CD4-positive, alpha-beta memory T cell (primary cell): ENCODE measurements at regions not wholly inside any gene's neighbourhood (a gene's known extent, or its start where the extent isn't known, plus 50 kb on each side); places are given as distances from the start of the nearest gene placed in this dataset.

ENCODE experiments used
- CTCF ChIA-PET: fragments of 350-600 bp; sonication (Branson Sonifier 250); formaldehyde crosslinking; loops from one replicate; lab custom pipeline; 2021; ENCODE audit warnings: inconsistent platforms; ENCODE audit not compliant: partially characterized antibody; lab: Charles Lee
- POLR2A ChIA-PET: fragments of 350-600 bp; sonication (Branson Sonifier 250); formaldehyde crosslinking; loops from one replicate; lab custom pipeline; 2021; ENCODE audit not compliant: partially characterized antibody; lab: Charles Lee
- DNase-seq, 5 donors: peaks; one replicate each; pipeline versions ENCODE4 v3.0.0 to v3.0.0-alpha.2; 2020 to 2022; ENCODE audit warnings: mixed read lengths in 1 of 5
- H3K27ac ChIP-seq: one replicate; pipeline ENCODE4 v1.7.0; 2013; ENCODE audit warnings: low read depth, low read length
- H3K27me3 ChIP-seq: 2 replicates; pipeline ENCODE4 v1.7.0; 2013; ENCODE audit warnings: mild to moderate bottlenecking, low read length, moderate library complexity; ENCODE audit not compliant: insufficient read depth
- H3K36me3 ChIP-seq: 2 replicates; pipeline ENCODE4 v1.7.0; 2013; ENCODE audit warnings: mild to moderate bottlenecking, low read length, moderate library complexity; ENCODE audit not compliant: insufficient read depth
- H3K4me1 ChIP-seq: 2 replicates; pipeline ENCODE4 v1.7.0; 2013; ENCODE audit warnings: mild to moderate bottlenecking, low read length, moderate library complexity; ENCODE audit not compliant: insufficient read depth
- H3K4me3 ChIP-seq, 2 donors: one replicate each; pipeline ENCODE4 v1.7.0; 2013; ENCODE audit warnings: low read length in 2 of 2, mild to moderate bottlenecking in 1 of 2
- H3K9me3 ChIP-seq, 2 donors: one replicate each; pipeline ENCODE4 v1.7.0; 2013; ENCODE audit warnings: low read length in 2 of 2, control low read depth in 1 of 2; ENCODE audit not compliant: control insufficient read depth in 1 of 2
- H3K27ac Mint-ChIP-seq, 7 donors: one replicate each; pipeline ENCODE4 v1.8.0; 2020 to 2021; ENCODE audit warnings: mixed read lengths in 7 of 7, mild to moderate bottlenecking in 6 of 7, inconsistent platforms in 3 of 7, moderate library complexity in 3 of 7
- H3K27me3 Mint-ChIP-seq, 2 donors: one replicate each; pipeline ENCODE4 v1.8.0; 2020 to 2021; ENCODE audit warnings: mixed read lengths in 2 of 2
- H3K36me3 Mint-ChIP-seq, 2 donors: one replicate each; pipeline ENCODE4 v1.8.0; 2020 to 2021; ENCODE audit warnings: mixed read lengths in 2 of 2, inconsistent platforms in 1 of 2, mild to moderate bottlenecking in 1 of 2
- H3K4me1 Mint-ChIP-seq, 4 donors: one replicate each; pipeline ENCODE4 v1.8.0; 2020 to 2021; ENCODE audit warnings: mixed read lengths in 4 of 4, mild to moderate bottlenecking in 1 of 4
- H3K4me3 Mint-ChIP-seq, 8 donors: one replicate each; pipeline ENCODE4 v1.8.0; 2020 to 2021; ENCODE audit warnings: mixed read lengths in 8 of 8, mild to moderate bottlenecking in 7 of 8, moderate library complexity in 6 of 8, inconsistent platforms in 3 of 8
- H3K9me3 Mint-ChIP-seq, 8 donors: one replicate each; pipeline ENCODE4 v1.8.0; 2020 to 2021; ENCODE audit warnings: mixed read lengths in 8 of 8, mild to moderate bottlenecking in 5 of 8, inconsistent platforms in 3 of 8, moderate library complexity in 1 of 8
- intact Hi-C: fragments of 100-400 bp; cut with micrococcal nuclease; formaldehyde crosslinking; loops from one replicate; pipeline ENCODE4 v1.15.1; 2023

DNA sequence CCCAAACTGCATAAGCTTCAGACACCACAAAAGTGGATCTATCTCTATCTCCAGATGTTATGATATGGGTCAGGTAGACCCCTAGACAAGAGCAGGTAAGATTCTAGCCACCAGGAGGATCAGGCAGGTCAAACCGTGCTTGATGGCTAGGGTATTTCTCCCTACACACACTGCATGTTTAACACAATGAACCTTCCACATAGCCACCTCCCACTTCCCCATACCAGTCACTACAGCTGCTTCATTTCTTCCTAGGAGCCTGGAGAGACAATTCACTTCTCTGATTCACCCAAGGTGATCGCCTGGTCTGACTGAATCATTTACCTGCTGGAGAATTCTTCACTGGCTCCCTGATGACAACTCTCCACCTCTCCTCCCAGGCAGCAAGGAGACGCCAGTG, 66.0 kb upstream of the MYCN start:
- Histone ChIP-seq H3K36me3 (no peaks in the 10 kb centered on the region), H3K9me3 (no peaks in the 10 kb centered on the region), H3K27ac (no peak overlapping the region), H3K27me3 (no peaks in the 10 kb centered on the region), H3K4me1 (no peaks in the 10 kb centered on the region), H3K4me3 (no peak overlapping the region)
- Mint-ChIP-seq H3K36me3 (no peaks in the 10 kb centered on the region), H3K27ac (no peak overlapping the region), H3K27me3 (peaks cover 0 to 6% of the 10 kb centered on the region in 2 donors), H3K9me3 (peaks cover 0 to 21% (median 6%) of the 10 kb centered on the region in 8 donors), H3K4me3 (no peak overlapping the region), H3K4me1 (no peaks in the 10 kb centered on the region)
- intact Hi-C loops, result no loop called here
- no peak for DNase-seq
- ChIA-PET POLR2A (no interaction called here), CTCF (no interaction called here)

DNA sequence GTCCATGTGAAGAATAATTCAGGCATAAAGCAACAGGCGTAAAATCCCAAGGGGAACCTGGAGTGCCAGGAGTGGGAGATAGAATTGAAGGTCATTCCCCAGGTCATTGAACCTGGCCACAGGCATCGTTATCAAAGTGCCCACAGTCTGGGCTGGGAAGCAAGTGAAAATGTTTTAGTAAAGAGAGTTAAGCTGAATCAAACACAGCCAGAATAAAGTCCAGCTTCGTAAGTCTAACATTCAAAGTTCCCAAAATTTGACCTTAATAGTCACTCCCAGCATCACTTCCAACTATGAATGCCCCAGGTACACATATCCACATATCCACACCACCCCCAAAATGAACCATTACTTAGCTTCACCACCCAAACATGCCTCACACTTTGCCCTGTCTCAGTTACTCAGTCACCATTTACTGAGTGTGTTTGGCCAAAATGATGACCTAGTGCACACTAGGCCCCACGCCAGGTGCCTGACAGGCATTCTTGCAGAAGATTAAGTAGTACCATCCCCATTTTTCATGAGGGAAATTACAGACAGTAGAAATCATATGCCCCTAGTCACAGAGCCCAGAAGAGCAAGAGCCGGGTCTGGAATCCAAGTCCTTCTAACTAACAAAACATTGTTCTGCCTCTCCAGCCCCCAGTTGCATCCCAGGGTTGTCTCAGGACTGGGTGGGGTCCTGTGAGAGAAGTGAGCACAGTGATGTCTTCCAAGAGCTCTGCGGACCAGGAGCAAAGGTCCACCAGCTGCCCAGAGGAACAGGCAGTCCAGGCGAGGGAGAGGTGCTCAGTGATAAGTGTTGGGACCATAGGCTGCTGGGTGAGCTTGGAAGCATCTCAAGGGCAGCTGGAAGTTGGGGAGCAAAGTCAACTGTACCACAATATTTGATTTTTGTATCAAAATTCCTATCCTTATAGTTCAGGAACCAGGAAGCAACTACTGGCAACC, 65.2 kb upstream of the MYCN start:
- no peaks in the 10 kb centered on the region for H3K36me3 ChIP-seq
- H3K27ac ChIP-seq, result no peak overlapping the region
- H3K27me3 Mint-ChIP-seq, result peaks cover 0 to 6% of the 10 kb centered on the region in 2 donors
- no peak for DNase-seq
- ChIA-PET CTCF (no interaction called here), POLR2A (no interaction called here)
- no peaks in the 10 kb centered on the region for H3K27me3 ChIP-seq
- H3K27ac Mint-ChIP-seq, result peak overlapping the region in 1 of 7 donors; percentile 6
- intact Hi-C loops, result no loop called here
- H3K4me3 ChIP-seq, result no peak overlapping the region
- H3K36me3 Mint-ChIP-seq, result no peaks in the 10 kb centered on the region
- no peak overlapping the region for H3K4me3 Mint-ChIP-seq
- H3K4me1 ChIP-seq, result no peaks in the 10 kb centered on the region
- H3K9me3 Mint-ChIP-seq, result peaks cover 0 to 15% (median 6%) of the 10 kb centered on the region in 8 donors
- no peaks in the 10 kb centered on the region for H3K4me1 Mint-ChIP-seq
- H3K9me3 ChIP-seq, result no peaks in the 10 kb centered on the region

DNA sequence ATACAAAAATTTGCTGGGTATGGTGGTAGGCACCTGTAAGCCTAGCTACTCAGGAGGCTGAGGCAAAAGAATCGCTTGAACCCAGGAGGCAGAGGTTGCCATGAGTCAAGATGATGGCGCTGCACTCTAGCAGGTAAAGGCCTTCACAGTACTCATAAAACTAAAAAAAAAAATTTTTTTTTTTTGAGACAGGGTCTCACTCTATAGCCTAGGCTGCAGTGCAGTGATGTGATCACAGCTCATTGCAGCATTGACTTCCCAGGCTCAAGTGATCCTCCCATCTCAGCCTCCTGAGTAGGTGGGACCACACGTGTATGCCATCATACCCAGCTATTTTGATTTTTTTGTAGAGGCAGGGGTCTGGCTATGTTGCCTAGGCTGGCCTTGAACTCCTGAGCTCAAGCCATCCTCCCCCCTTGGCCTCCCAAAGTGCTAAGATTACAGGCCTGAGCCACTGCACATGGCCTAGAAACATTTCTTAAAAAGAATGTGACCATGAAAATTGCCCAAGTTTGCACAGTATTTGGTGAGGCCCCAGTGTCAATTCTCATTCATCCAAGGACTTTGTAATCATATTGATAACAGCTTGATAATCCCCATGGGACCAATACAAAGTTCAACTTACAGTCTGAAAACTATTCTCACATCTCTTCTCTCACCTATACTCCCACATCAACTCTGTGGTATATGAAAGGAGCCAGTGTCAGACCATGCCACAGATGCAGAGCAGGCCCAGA, 64.2 kb upstream of the MYCN start:
- intact Hi-C loops, result no loop called here
- Histone ChIP-seq H3K27me3 (no peaks in the 10 kb centered on the region), H3K9me3 (no peaks in the 10 kb centered on the region), H3K4me3 (no peak overlapping the region), H3K4me1 (no peaks in the 10 kb centered on the region), H3K27ac (no peak overlapping the region), H3K36me3 (no peaks in the 10 kb centered on the region)
- no peak overlapping the region for H3K4me3 Mint-ChIP-seq
- DNase-seq, result no peak
- H3K4me1 Mint-ChIP-seq, result no peaks in the 10 kb centered on the region
- no peaks in the 10 kb centered on the region for H3K36me3 Mint-ChIP-seq
- ChIA-PET POLR2A (no interaction called here), CTCF (no interaction called here)
- peaks cover 0 to 15% (median 6%) of the 10 kb centered on the region in 8 donors for H3K9me3 Mint-ChIP-seq
- peaks cover 0 to 6% of the 10 kb centered on the region in 2 donors for H3K27me3 Mint-ChIP-seq
- H3K27ac Mint-ChIP-seq, result no peak overlapping the region

DNA sequence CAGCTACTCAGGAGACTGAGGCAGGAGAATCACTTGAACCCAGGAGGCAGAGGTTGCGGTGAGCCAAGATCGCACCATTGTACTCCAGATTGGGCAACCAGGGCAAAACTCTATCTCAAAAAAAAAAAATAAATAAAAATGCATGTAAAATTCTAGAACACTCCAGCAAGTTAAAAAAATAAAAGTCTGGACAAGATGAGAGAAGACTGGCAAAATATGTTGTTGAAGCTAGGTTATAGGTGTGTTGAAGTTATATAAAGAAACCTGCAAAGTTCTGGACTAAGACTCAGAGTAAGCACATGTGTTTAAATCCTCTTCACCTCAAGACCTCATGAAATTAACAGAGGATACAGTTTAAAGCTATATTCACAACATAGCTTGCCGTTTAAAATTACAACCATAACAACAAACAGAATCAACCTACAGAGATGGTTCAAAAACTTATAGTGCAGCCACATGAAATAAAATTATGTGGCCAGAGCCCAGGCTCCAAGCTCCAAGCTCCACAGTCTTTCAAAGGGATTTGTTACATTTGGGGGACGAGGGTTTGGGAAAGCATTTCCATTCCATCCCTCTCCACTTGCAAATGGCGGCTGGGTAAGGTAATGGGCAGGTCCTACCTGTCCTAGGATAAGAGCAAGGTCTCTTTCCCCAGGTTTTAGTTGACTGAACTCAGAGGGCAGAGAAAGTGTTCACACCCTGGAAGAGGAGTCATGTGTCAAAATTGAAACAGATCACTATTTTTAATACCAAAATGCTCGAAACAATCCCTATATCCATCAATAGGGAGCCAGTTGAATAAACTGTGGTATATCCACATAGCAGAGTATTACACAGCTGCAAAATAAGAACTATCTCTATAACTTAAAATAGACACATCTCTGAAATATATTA, 59.9 kb upstream of the MYCN start:
- POLR2A ChIA-PET, result no interaction called here
- Mint-ChIP-seq H3K27ac (no peak overlapping the region), H3K4me3 (no peak overlapping the region), H3K27me3 (no peaks in the 10 kb centered on the region), H3K36me3 (no peaks in the 10 kb centered on the region), H3K4me1 (no peaks in the 10 kb centered on the region), H3K9me3 (peaks cover 0 to 8% (median 3%) of the 10 kb centered on the region in 8 donors)
- CTCF ChIA-PET, result interaction anchor here (1.1 kb wide), 1 partner anchor 11 kb away, joined by 4 read pairs; no protein-coding TSS in a partner anchor
- no peaks in the 10 kb centered on the region for H3K36me3 ChIP-seq
- no peak for DNase-seq
- no peaks in the 10 kb centered on the region for H3K9me3 ChIP-seq
- H3K4me1 ChIP-seq, result no peaks in the 10 kb centered on the region
- no peak overlapping the region for H3K27ac ChIP-seq
- no peaks in the 10 kb centered on the region for H3K27me3 ChIP-seq
- intact Hi-C loops, result no loop called here
- H3K4me3 ChIP-seq, result no peak overlapping the region

DNA sequence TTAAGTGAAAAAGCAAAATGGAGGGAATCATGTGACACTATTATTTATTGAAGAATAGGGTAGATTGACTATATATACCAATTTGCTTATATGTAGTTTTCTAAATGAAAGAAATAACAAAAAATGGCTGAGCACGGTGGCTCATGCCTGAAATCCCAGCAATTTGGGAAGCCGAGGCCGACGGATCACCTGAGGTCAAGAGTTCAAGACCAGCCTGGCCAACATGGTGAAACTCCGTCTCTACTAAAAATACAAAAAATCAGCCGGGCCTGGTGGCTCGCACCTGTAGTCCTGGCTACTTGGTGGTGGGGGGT, 59.3 kb upstream of the MYCN start:
- peaks cover 0 to 8% (median 3%) of the 10 kb centered on the region in 8 donors for H3K9me3 Mint-ChIP-seq
- intact Hi-C loops, result no loop called here
- ChIA-PET POLR2A (no interaction called here), CTCF (interaction anchor here (1.1 kb wide), 1 partner anchor 10 kb away, joined by 4 read pairs; no protein-coding TSS in a partner anchor)
- H3K27me3 Mint-ChIP-seq, result no peaks in the 10 kb centered on the region
- no peaks in the 10 kb centered on the region for H3K9me3 ChIP-seq
- no peak overlapping the region for H3K27ac Mint-ChIP-seq
- DNase-seq, result no peak
- H3K36me3 ChIP-seq, result no peaks in the 10 kb centered on the region
- H3K27me3 ChIP-seq, result no peaks in the 10 kb centered on the region
- H3K4me3 ChIP-seq, result no peak overlapping the region
- H3K27ac ChIP-seq, result no peak overlapping the region
- no peaks in the 10 kb centered on the region for H3K4me1 Mint-ChIP-seq
- no peak overlapping the region for H3K4me3 Mint-ChIP-seq
- H3K36me3 Mint-ChIP-seq, result no peaks in the 10 kb centered on the region
- no peaks in the 10 kb centered on the region for H3K4me1 ChIP-seq

DNA sequence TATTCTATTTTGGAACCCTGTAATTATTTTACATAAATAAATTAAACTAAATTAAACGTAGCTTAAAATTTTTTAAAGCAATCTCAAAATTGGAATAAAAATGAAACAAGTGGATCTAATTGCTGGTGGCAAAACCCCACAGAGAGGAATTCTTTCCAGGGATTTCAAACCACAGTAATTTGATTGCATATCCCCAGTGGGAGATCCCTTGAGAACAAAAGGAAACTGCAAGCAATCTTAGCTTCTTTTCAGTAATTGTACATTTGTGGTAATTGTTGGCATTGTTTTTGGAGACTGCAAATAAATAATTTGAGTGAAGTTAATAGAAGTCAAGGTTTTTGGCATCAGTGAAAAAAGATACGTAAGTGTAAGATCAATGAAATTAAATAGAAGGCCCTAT, 58.7 kb upstream of the MYCN start:
- Mint-ChIP-seq H3K27ac (no peak overlapping the region), H3K4me3 (no peak overlapping the region), H3K9me3 (peaks cover 0 to 4% (median under 1%) of the 10 kb centered on the region in 8 donors), H3K27me3 (no peaks in the 10 kb centered on the region), H3K36me3 (no peaks in the 10 kb centered on the region), H3K4me1 (no peaks in the 10 kb centered on the region)
- CTCF ChIA-PET, result no interaction called here
- H3K9me3 ChIP-seq, result no peaks in the 10 kb centered on the region
- POLR2A ChIA-PET, result no interaction called here
- DNase-seq, result no peak
- intact Hi-C loops, result no loop called here
- no peaks in the 10 kb centered on the region for H3K4me1 ChIP-seq
- H3K36me3 ChIP-seq, result no peaks in the 10 kb centered on the region
- H3K27me3 ChIP-seq, result no peaks in the 10 kb centered on the region
- no peak overlapping the region for H3K27ac ChIP-seq
- no peak overlapping the region for H3K4me3 ChIP-seq
